Thyroid gland (tissue), 4 donors: ENCODE measurements at regions not wholly inside any gene's neighbourhood (a gene's known extent, or its start where the extent isn't known, plus 50 kb on each side); places are given as distances from the start of the nearest gene placed in this dataset.

Source experiments
- POLR2A ChIP-seq, 2 donors: fragments of 450-650 bp; IDR thresholded peaks; one replicate each; pipeline ENCODE4 v1.6.1; 2017; ENCODE audit warnings: antibody characterized with exemption in 2 of 2, mild to moderate bottlenecking in 2 of 2, moderate library complexity in 1 of 2
- TF ChIP-seq, protein P1 (sequence below), 6 experiments: fragments of 200-600 bp in 3 of 6; fragments of 450-650 bp in 3 of 6; sonication (generic) in 3 of 6; IDR thresholded peaks; one replicate each; pipeline ENCODE4 v1.5.1; 2016 to 2019; ENCODE audit warnings: antibody characterized with exemption in 6 of 6, mild to moderate bottlenecking in 2 of 6, inconsistent platforms in 1 of 6, moderate library complexity in 1 of 6

GRCh38 chr15:79515300-79516027 is 83.3 kb downstream of the MINAR1 start:
- TF ChIP-seq, protein P1, sequence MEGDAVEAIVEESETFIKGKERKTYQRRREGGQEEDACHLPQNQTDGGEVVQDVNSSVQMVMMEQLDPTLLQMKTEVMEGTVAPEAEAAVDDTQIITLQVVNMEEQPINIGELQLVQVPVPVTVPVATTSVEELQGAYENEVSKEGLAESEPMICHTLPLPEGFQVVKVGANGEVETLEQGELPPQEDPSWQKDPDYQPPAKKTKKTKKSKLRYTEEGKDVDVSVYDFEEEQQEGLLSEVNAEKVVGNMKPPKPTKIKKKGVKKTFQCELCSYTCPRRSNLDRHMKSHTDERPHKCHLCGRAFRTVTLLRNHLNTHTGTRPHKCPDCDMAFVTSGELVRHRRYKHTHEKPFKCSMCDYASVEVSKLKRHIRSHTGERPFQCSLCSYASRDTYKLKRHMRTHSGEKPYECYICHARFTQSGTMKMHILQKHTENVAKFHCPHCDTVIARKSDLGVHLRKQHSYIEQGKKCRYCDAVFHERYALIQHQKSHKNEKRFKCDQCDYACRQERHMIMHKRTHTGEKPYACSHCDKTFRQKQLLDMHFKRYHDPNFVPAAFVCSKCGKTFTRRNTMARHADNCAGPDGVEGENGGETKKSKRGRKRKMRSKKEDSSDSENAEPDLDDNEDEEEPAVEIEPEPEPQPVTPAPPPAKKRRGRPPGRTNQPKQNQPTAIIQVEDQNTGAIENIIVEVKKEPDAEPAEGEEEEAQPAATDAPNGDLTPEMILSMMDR (IDR thresholded peaks at IDR 0.05) = no peak
- no peak for TF ChIP-seq POLR2A (IDR thresholded peaks at IDR 0.05)
